CD14-positive monocyte (primary cell): ENCODE measurements at regions not wholly inside any gene's neighbourhood (a gene's known extent, or its start where the extent isn't known, plus 50 kb on each side); places are given as distances from the start of the nearest gene placed in this dataset.
A peak's percentile ranks its signal among the peaks of the same experiment; 100 is the strongest.

Experiments
- DNase-seq, 3 donors: peaks; one replicate each; pipeline ENCODE4 v3.0.0-alpha.2; 2011 to 2022
- H2AFZ ChIP-seq: 2 replicates; pipeline ENCODE4 v1.6.0; 2012; ENCODE audit warnings: mild to moderate bottlenecking, low read depth, low read length, inconsistent platforms; ENCODE audit not compliant: insufficient read depth, poor library complexity, severe bottlenecking
- H3K27ac ChIP-seq, 2 donors: 1 replicate in 1 of 2; 2 replicates in 1 of 2; pipeline ENCODE4 v1.5.1; 2012 to 2013; ENCODE audit warnings: low read length in 2 of 2, control low read depth in 1 of 2, inconsistent platforms in 1 of 2, low read depth in 1 of 2, mild to moderate bottlenecking in 1 of 2
- H3K27me3 ChIP-seq, 2 donors: one replicate each; pipeline versions ENCODE4 v1.6.0 to v1.6.1; 2011 to 2013; ENCODE audit warnings: low read length in 2 of 2; ENCODE audit not compliant: control insufficient read depth in 2 of 2, insufficient read depth in 2 of 2
- H3K36me3 ChIP-seq, 2 donors: replicated peaks in 1 of 2; 1 replicate in 1 of 2; 2 replicates in 1 of 2; pipeline versions ENCODE4 v1.5.1 to v1.6.1; 2012 to 2013; ENCODE audit warnings: low read length in 2 of 2, control low read depth in 1 of 2, inconsistent platforms in 1 of 2, mild to moderate bottlenecking in 1 of 2; ENCODE audit not compliant: insufficient read depth in 2 of 2, control insufficient read depth in 1 of 2
- H3K4me1 ChIP-seq, 2 donors: 1 replicate in 1 of 2; 2 replicates in 1 of 2; pipeline versions ENCODE4 v1.5.1 to v1.6.1; 2012 to 2013; ENCODE audit warnings: low read length in 2 of 2, control low read depth in 1 of 2, inconsistent platforms in 1 of 2, mild to moderate bottlenecking in 1 of 2, moderate library complexity in 1 of 2; ENCODE audit not compliant: insufficient read depth in 2 of 2, control insufficient read depth in 1 of 2
- H3K4me2 ChIP-seq: replicated peaks from 2 replicates; pipeline ENCODE3; 2012; ENCODE audit warnings: low read length, moderate library complexity, mild to moderate bottlenecking; ENCODE audit not compliant: poor library complexity, severe bottlenecking; ENCODE audit errors: extremely low read depth
- H3K4me3 ChIP-seq, 3 experiments: fragments of 200-600 bp in 1 of 3; sonication (generic) in 1 of 3; replicated peaks in 1 of 3; 1 replicate in 2 of 3; 2 replicates in 1 of 3; pipeline ENCODE4 v1.5.1; 2011 to 2013; ENCODE audit warnings: low read length in 3 of 3, mild to moderate bottlenecking in 3 of 3, control low read depth in 2 of 3, low read depth in 2 of 3, inconsistent platforms in 1 of 3, moderate library complexity in 1 of 3
- H3K79me2 ChIP-seq: 2 replicates; pipeline ENCODE4 v1.6.0; 2012; ENCODE audit warnings: mild to moderate bottlenecking, control low read depth, inconsistent platforms, low read length, moderate library complexity; ENCODE audit not compliant: insufficient read depth
- H3K9ac ChIP-seq: 2 replicates; pipeline ENCODE4 v1.6.0; 2017; ENCODE audit warnings: low read length, mild to moderate bottlenecking; ENCODE audit not compliant: insufficient read depth, poor library complexity, severe bottlenecking
- H3K9me3 ChIP-seq, 2 donors: replicated peaks in 1 of 2; 1 replicate in 1 of 2; 2 replicates in 1 of 2; pipeline versions ENCODE4 v1.5.1 to v1.6.1; 2012 to 2013; ENCODE audit warnings: low read length in 2 of 2, control low read depth in 1 of 2; ENCODE audit not compliant: control insufficient read depth in 1 of 2, insufficient read depth in 1 of 2
- H4K20me1 ChIP-seq: 2 replicates; pipeline ENCODE4 v1.6.0; 2012; ENCODE audit warnings: mild to moderate bottlenecking, low read length, control low read depth, moderate library complexity; ENCODE audit not compliant: insufficient read depth
- H3K27ac Mint-ChIP-seq, 7 donors: one replicate each; pipeline ENCODE4 v1.8.0; 2020; ENCODE audit warnings: mild to moderate bottlenecking in 7 of 7, mixed read lengths in 7 of 7, moderate library complexity in 6 of 7, inconsistent platforms in 2 of 7
- H3K27me3 Mint-ChIP-seq, 3 donors: one replicate each; pipeline ENCODE4 v1.8.0; 2021 to 2022; ENCODE audit warnings: low read depth in 3 of 3, mild to moderate bottlenecking in 3 of 3, mixed read lengths in 3 of 3, moderate library complexity in 3 of 3, inconsistent platforms in 1 of 3
- H3K36me3 Mint-ChIP-seq, 2 donors: one replicate each; pipeline ENCODE4 v1.8.0; 2020; ENCODE audit warnings: mixed read lengths in 2 of 2, inconsistent platforms in 1 of 2, mild to moderate bottlenecking in 1 of 2
- H3K4me1 Mint-ChIP-seq: one replicate; pipeline ENCODE4 v1.8.0; 2020; ENCODE audit warnings: mild to moderate bottlenecking, mixed read lengths
- H3K4me3 Mint-ChIP-seq, 2 donors: one replicate each; pipeline ENCODE4 v1.8.0; 2020; ENCODE audit warnings: mild to moderate bottlenecking in 2 of 2, mixed read lengths in 2 of 2, moderate library complexity in 1 of 2
- H3K9me3 Mint-ChIP-seq, 7 donors: one replicate each; pipeline ENCODE4 v1.8.0; 2020 to 2022; ENCODE audit warnings: mixed read lengths in 7 of 7, mild to moderate bottlenecking in 6 of 7, moderate library complexity in 6 of 7, inconsistent platforms in 2 of 7
- CTCF ChIP-seq: fragments of 200-600 bp; IDR thresholded peaks from one replicate; pipeline ENCODE4 v1.8.0; 2022; ENCODE audit warnings: antibody characterized with exemption, mild to moderate bottlenecking
- WGBS: methylation state at CpG from one replicate; pipeline ENCODE4 v1.1.5; 2013; ENCODE audit warnings: missing lambda C conversion rate; ENCODE audit not compliant: insufficient coverage; 5-methylcytosine and 5-hydroxymethylcytosine counted together
- intact Hi-C, 2 donors: fragments of 100-400 bp; cut with micrococcal nuclease; formaldehyde crosslinking; loops; one replicate each; pipeline versions ENCODE4 v1.15.0 to v1.15.1; 2023

GRCh38 chr13:95480131-95480545 lies 72.4 kb upstream of the CLDN10 start:
- TF ChIP-seq CTCF = no peak
- Histone ChIP-seq H3K9me3 (no peaks in the 10 kb centered on the region), H3K27ac (peak overlapping the region; percentile 26 to 79), H3K4me2 (peak overlapping the region; percentile 63), H3K4me3 (peak overlapping the region in 2 of 3 experiments; percentile 7 to 61), H2AFZ (peak overlapping the region; percentile 56), H4K20me1 (no peaks in the 10 kb centered on the region), H3K79me2 (no peaks in the 10 kb centered on the region), H3K4me1 (peaks cover 29 to 30% of the 10 kb centered on the region in 2 donors), H3K27me3 (no peaks in the 10 kb centered on the region), H3K9ac (peak overlapping the region; percentile 36), H3K36me3 (no peaks in the 10 kb centered on the region)
- peaks cover 32% of the 10 kb centered on the region for H3K4me1 Mint-ChIP-seq
- peak; percentile 89 to 95 (median 94) for DNase-seq
- peak overlapping the region; percentile 56 to 76 for H3K4me3 Mint-ChIP-seq
- peaks cover 0 to 14% (median 0%) of the 10 kb centered on the region in 7 donors for H3K9me3 Mint-ChIP-seq
- intact Hi-C loops = no loop called here
- no peaks in the 10 kb centered on the region for H3K36me3 Mint-ChIP-seq
- H3K27ac Mint-ChIP-seq = peak overlapping the region; percentile 94 to 98 (median 97)
- WGBS = no CpG with 5 or more reads among the region's 7 CpGs
- H3K27me3 Mint-ChIP-seq = peaks cover 0 to 2% (median 0%) of the 10 kb centered on the region in 3 donors

- WGBS = 60% methylated on average over 1 of the region's 7 CpGs
- H3K27ac ChIP-seq = peak overlapping the region in 1 of 2 donors; percentile 79
- peaks cover 0 to 15% (median 0%) of the 10 kb centered on the region in 7 donors for H3K9me3 Mint-ChIP-seq
These were observed 71.4 kb upstream of the CLDN10 start for GRCh38 chr13:95480791-95481780.

More at GRCh38 chr13:95480791-95481780, 71.4 kb upstream of the CLDN10 start:
- H3K4me3 ChIP-seq = peak overlapping the region in 1 of 3 experiments; percentile 61
- H3K4me1 ChIP-seq = peaks cover 29 to 30% of the 10 kb centered on the region in 2 donors
- peak in 1 of 3 donors; percentile 21 for DNase-seq
- no peaks in the 10 kb centered on the region for H3K27me3 ChIP-seq
- no peaks in the 10 kb centered on the region for H3K79me2 ChIP-seq
- peak overlapping the region; percentile 82 to 98 (median 96) for H3K27ac Mint-ChIP-seq
- TF ChIP-seq CTCF = no peak
- no peaks in the 10 kb centered on the region for H3K36me3 Mint-ChIP-seq
- no peaks in the 10 kb centered on the region for H3K36me3 ChIP-seq
- peaks cover 34% of the 10 kb centered on the region for H3K4me1 Mint-ChIP-seq
- no peaks in the 10 kb centered on the region for H3K9me3 ChIP-seq
- intact Hi-C loops = no loop called here
- no peak overlapping the region for H3K9ac ChIP-seq
- peak overlapping the region; percentile 56 for H2AFZ ChIP-seq
- H3K27me3 Mint-ChIP-seq = peaks cover 0 to 3% (median 2%) of the 10 kb centered on the region in 3 donors
- no peaks in the 10 kb centered on the region for H4K20me1 ChIP-seq
- H3K4me2 ChIP-seq = peak overlapping the region; percentile 63
- H3K4me3 Mint-ChIP-seq = no peak overlapping the region
